AG04450 (cell line): ENCODE measurements at regions not wholly inside any gene's neighbourhood (a gene's known extent, or its start where the extent isn't known, plus 50 kb on each side); places are given as distances from the start of the nearest gene placed in this dataset.

Experiments
- CTCF ChIA-PET: fragments of 300-600, 350-600 bp; formaldehyde crosslinking; extraction: SDS; loops from one replicate; lab custom pipeline; 2022; ENCODE audit warnings: antibody characterized with exemption, inconsistent platforms; lab: Charles Lee
- POLR2A ChIA-PET: fragments of 350-600 bp; formaldehyde crosslinking; extraction: SDS; loops from one replicate; lab custom pipeline; 2021; ENCODE audit warnings: antibody characterized with exemption, inconsistent platforms; lab: Yijun Ruan, JAX
- DNase-seq: peaks from one replicate; pipeline ENCODE4 v3.0.0-alpha.2; 2011; ENCODE audit warnings: low read depth, low spot score
- H3K27ac ChIP-seq: one replicate; pipeline ENCODE4 v1.5.1; 2012; ENCODE audit warnings: low read depth, low read length, control low read depth
- H3K27me3 ChIP-seq: one replicate; pipeline ENCODE4 v1.6.0; 2012; ENCODE audit warnings: low read length; ENCODE audit not compliant: control insufficient read depth, insufficient read depth
- H3K4me3 ChIP-seq: 2 replicates; pipeline ENCODE4 v1.5.1; 2011; ENCODE audit warnings: mild to moderate bottlenecking, low read depth, low read length, control low read depth
- H3K9me3 ChIP-seq: 2 replicates; pipeline ENCODE4 v1.5.1; 2012; ENCODE audit warnings: low read length; ENCODE audit not compliant: control insufficient read depth, insufficient read depth
- CTCF ChIP-seq: IDR thresholded peaks from 2 replicates; pipeline ENCODE4 v1.5.1; 2011; ENCODE audit warnings: low read depth, low read length, control low read depth, inconsistent platforms

GRCh38 chr21:35488946-35489345 is 439.8 kb upstream of the RUNX1 start:
- no peak for DNase-seq
- ChIA-PET POLR2A (no interaction called here), CTCF (no interaction called here)
- Histone ChIP-seq H3K27me3 (no peaks in the 10 kb centered on the region), H3K27ac (no peak overlapping the region), H3K9me3 (no peaks in the 10 kb centered on the region), H3K4me3 (no peak overlapping the region)
- no peak for TF ChIP-seq CTCF

- no peak for TF ChIP-seq CTCF
- no peak for DNase-seq
- Histone ChIP-seq H3K27me3 (no peaks in the 10 kb centered on the region), H3K4me3 (no peak overlapping the region), H3K9me3 (no peaks in the 10 kb centered on the region), H3K27ac (no peak overlapping the region)
- ChIA-PET POLR2A (no interaction called here), CTCF (no interaction called here)
Observed at GRCh38 chr21:35485364-35485763, 436.3 kb upstream of the RUNX1 start.

GRCh38 chr21:35484851-35485250 is 435.7 kb upstream of the RUNX1 start:
- Histone ChIP-seq H3K27me3 (no peaks in the 10 kb centered on the region), H3K4me3 (no peak overlapping the region), H3K27ac (no peak overlapping the region), H3K9me3 (no peaks in the 10 kb centered on the region)
- ChIA-PET POLR2A (no interaction called here), CTCF (no interaction called here)
- TF ChIP-seq CTCF = no peak
- no peak for DNase-seq

- POLR2A ChIA-PET = no interaction called here
- DNase-seq = no peak
- H3K27me3 ChIP-seq = no peaks in the 10 kb centered on the region
- H3K4me3 ChIP-seq = no peak overlapping the region
- CTCF ChIA-PET = no interaction called here
- H3K27ac ChIP-seq = no peak overlapping the region
- no peak for TF ChIP-seq CTCF
- H3K9me3 ChIP-seq = no peaks in the 10 kb centered on the region
Observed at GRCh38 chr21:35484032-35484431, 434.9 kb upstream of the RUNX1 start.

- no peak for DNase-seq
- Histone ChIP-seq H3K4me3 (no peak overlapping the region), H3K9me3 (no peaks in the 10 kb centered on the region), H3K27ac (no peak overlapping the region), H3K27me3 (no peaks in the 10 kb centered on the region)
- TF ChIP-seq CTCF = no peak
- CTCF ChIA-PET = no interaction called here
- POLR2A ChIA-PET = no interaction called here
Observed at GRCh38 chr21:35482933-35483662, 434.0 kb upstream of the RUNX1 start.
